Psoas muscle (tissue), 7 donors: ENCODE measurements at regions not wholly inside any gene's neighbourhood (a gene's known extent, or its start where the extent isn't known, plus 50 kb on each side); places are given as distances from the start of the nearest gene placed in this dataset.

Source experiments
- ATAC-seq, 4 donors: fragments of 200-7000 bp; cut with Tn5 transposase; one replicate each; pipeline ENCODE4 v1.9.1; 2020; ENCODE audit warnings: moderate library complexity in 3 of 4, mild to moderate bottlenecking in 2 of 4
- DNase-seq, 2 donors: peaks; one replicate each; pipeline ENCODE4 v3.0.0-alpha.2; 2020
- H3K27ac ChIP-seq: fragments of 200-600 bp; one replicate; pipeline ENCODE4 v1.8.0; 2022
- H3K27me3 ChIP-seq, 3 donors: fragments of 200-600 bp in 1 of 3; one replicate each; pipeline versions ENCODE4 v1.6.1 to v1.8.0; 2013 to 2022; ENCODE audit warnings: low read length in 2 of 3, mild to moderate bottlenecking in 2 of 3, moderate library complexity in 1 of 3; ENCODE audit not compliant: insufficient read depth in 3 of 3
- H3K36me3 ChIP-seq, 2 donors: fragments of 200-600 bp in 1 of 2; one replicate each; pipeline versions ENCODE4 v1.6.1 to v1.8.0; 2013 to 2022; ENCODE audit warnings: low read depth in 1 of 2, mild to moderate bottlenecking in 1 of 2, moderate library complexity in 1 of 2; ENCODE audit not compliant: insufficient read depth in 1 of 2
- H3K4me1 ChIP-seq: fragments of 200-600 bp; one replicate; pipeline ENCODE4 v1.8.0; 2022
- H3K4me3 ChIP-seq: fragments of 200-600 bp; one replicate; pipeline ENCODE4 v1.8.0; 2022; ENCODE audit warnings: mild to moderate bottlenecking
- H3K9me3 ChIP-seq: fragments of 200-600 bp; one replicate; pipeline ENCODE4 v1.8.0; 2022
- WGBS, 3 donors: extraction: QIAGEN DNeasy Blood & Tissue Kit; methylation state at CpG; one replicate each; pipeline versions ENCODE4 v1.1.6 to v1.1.7; 2013; 5-methylcytosine and 5-hydroxymethylcytosine counted together
- intact Hi-C, 2 donors: fragments of 100-400 bp; cut with DNase I; formaldehyde crosslinking; loops; one replicate each; pipeline versions ENCODE4 v1.11.0 to v1.14.2; 2022
- TF ChIP-seq, protein P1 (sequence below): fragments of 200-600 bp; IDR thresholded peaks from one replicate; pipeline ENCODE4 v1.8.0; 2022; ENCODE audit warnings: antibody characterized with exemption
- donor health status: healthy with polysubstance abuse.
- donor health status: DM: no; HTN: no; CAD: no; lungs with moderate emphysema.
- donor health status: Bipolar disorder and iron deficiency.
- donor health status: healthy.
- donor health status: DM: yes; HTN: yes; CAD: no.
- donor health status: DM: no; HTN: no; CAD: no.
- donor health status: DM: yes; HTN: yes; CAD: no.

DNA sequence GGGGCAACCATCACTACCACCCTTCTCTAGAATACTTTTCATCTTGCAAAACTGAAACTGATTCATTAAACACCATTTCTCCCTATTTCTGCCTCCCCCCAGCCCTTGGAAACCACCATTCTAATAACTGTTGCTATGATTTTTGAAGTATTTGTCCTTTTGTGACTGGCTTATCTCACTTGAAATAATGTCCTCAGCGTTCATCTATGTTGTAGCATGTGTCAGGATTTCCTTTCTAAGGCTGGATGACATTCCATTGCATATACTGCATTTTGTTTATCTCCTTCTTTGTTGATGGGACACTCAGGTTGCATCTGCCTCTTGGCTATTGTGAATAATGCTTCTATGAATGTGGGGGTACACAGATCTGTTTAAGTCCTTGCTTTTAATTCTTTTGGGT lies 327.6 kb upstream of the ZNF32 start:
- Histone ChIP-seq H3K27me3 (no peaks in the 10 kb centered on the region), H3K27ac (no peak overlapping the region), H3K9me3 (no peaks in the 10 kb centered on the region), H3K36me3 (no peaks in the 10 kb centered on the region), H3K4me3 (no peak overlapping the region), H3K4me1 (no peaks in the 10 kb centered on the region)
- DNase-seq (no peak), ATAC-seq (no peak)
- intact Hi-C loops: no loop called here
- WGBS, 3 donors: 61 to 78% (median 66%) methylated on average over 1 of the region's 1 CpG
- TF ChIP-seq, protein P1, sequence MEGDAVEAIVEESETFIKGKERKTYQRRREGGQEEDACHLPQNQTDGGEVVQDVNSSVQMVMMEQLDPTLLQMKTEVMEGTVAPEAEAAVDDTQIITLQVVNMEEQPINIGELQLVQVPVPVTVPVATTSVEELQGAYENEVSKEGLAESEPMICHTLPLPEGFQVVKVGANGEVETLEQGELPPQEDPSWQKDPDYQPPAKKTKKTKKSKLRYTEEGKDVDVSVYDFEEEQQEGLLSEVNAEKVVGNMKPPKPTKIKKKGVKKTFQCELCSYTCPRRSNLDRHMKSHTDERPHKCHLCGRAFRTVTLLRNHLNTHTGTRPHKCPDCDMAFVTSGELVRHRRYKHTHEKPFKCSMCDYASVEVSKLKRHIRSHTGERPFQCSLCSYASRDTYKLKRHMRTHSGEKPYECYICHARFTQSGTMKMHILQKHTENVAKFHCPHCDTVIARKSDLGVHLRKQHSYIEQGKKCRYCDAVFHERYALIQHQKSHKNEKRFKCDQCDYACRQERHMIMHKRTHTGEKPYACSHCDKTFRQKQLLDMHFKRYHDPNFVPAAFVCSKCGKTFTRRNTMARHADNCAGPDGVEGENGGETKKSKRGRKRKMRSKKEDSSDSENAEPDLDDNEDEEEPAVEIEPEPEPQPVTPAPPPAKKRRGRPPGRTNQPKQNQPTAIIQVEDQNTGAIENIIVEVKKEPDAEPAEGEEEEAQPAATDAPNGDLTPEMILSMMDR: no peak

DNA sequence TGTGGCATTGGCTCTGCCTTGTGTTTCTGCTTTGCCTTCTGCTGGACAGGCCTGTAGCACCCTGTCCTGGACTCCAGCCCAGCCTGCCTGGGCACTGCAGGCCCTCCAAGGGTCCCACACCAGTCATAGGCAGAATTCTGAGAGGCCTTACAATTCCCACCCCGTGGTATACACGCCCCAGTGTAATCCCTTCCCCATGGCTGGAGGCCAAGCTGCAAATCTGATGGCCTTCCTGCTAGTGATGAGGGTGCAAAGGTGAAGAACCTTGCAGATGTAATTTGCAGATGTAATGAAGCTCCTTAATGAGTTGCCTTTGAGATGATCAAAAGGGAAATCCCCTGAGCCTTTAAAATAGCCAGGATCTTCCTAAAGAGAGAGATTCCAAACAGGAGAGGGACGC lies 325.1 kb upstream of the ZNF32 start:
- Histone ChIP-seq H3K4me1 (no peaks in the 10 kb centered on the region), H3K9me3 (no peaks in the 10 kb centered on the region), H3K27me3 (no peaks in the 10 kb centered on the region), H3K27ac (no peak overlapping the region), H3K4me3 (no peak overlapping the region), H3K36me3 (no peaks in the 10 kb centered on the region)
- TF ChIP-seq, protein P1: no peak
- DNase-seq (no peak), ATAC-seq (no peak)
- 44 to 58% (median 50%) methylated on average over 3 of the region's 3 CpGs for WGBS, 3 donors
- intact Hi-C loops: no loop called here

DNA sequence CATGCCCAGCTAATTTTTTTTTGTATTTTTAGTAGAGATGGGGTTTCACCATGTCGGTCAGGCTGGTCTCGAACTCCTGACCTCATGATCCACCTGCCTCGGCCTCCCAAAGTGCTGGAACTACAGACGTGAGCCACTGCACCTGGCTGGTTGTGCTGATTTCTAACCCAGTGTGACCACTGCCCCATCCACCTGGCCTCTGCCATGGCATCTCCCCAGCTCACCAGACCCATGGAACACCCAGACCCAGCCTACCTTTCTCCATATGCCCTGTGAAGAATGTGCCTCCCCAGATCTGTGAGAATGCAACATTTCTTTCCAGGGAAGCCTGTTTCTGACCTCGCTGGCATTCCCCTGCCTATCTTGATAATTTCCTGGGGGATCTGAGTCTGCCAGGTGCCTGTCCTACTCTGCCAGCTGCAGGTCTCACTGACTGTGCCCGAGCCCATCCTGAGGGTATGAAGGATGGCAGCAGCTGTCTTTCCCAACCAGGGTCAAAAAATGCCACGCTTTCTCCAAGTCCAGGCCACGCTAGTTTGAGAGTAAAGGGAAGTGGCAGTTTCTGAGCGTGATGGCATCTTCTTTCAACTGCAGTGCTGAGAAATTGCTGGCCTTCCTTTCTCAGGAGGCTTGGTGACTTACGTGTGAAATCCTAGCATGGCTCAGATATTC lies 324.4 kb upstream of the ZNF32 start:
- Histone ChIP-seq H3K36me3 (no peaks in the 10 kb centered on the region), H3K27me3 (no peaks in the 10 kb centered on the region), H3K4me3 (no peak overlapping the region), H3K9me3 (no peaks in the 10 kb centered on the region), H3K4me1 (no peaks in the 10 kb centered on the region), H3K27ac (no peak overlapping the region)
- intact Hi-C loops: no loop called here
- TF ChIP-seq, protein P1: no peak
- ATAC-seq (no peak), DNase-seq (no peak)
- WGBS, 3 donors: 54 to 69% (median 56%) methylated on average over 10 of the region's 10 CpGs

DNA sequence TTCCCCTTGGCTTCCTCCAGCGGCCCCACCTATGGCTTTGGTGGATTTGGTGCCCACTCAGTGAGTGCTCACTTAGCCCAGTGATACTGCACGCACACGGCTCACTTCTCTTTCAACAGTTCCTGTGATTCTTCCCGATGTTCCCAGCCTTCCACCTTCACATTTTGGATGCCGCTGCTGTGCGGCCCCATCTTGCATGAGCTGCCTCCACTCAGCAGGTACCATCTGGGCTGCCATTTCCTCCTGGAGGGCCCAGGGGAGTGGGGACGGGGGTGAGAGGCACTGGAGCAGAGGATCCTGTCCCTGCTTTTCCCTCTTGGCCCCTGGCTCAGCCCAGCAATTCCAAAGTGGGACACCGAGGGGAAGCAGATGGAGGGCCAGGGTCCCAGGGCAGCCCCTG lies 323.3 kb upstream of the ZNF32 start:
- TF ChIP-seq, protein P1: no peak
- no peak overlapping the region for H3K27ac ChIP-seq
- H3K27me3 ChIP-seq: no peaks in the 10 kb centered on the region
- H3K9me3 ChIP-seq: no peaks in the 10 kb centered on the region
- intact Hi-C loops: no loop called here
- DNase-seq (no peak), ATAC-seq (no peak)
- WGBS, 3 donors: 94 to 95% (median 94%) methylated on average over 8 of the region's 8 CpGs
- no peaks in the 10 kb centered on the region for H3K36me3 ChIP-seq
- H3K4me1 ChIP-seq: no peaks in the 10 kb centered on the region
- no peak overlapping the region for H3K4me3 ChIP-seq

DNA sequence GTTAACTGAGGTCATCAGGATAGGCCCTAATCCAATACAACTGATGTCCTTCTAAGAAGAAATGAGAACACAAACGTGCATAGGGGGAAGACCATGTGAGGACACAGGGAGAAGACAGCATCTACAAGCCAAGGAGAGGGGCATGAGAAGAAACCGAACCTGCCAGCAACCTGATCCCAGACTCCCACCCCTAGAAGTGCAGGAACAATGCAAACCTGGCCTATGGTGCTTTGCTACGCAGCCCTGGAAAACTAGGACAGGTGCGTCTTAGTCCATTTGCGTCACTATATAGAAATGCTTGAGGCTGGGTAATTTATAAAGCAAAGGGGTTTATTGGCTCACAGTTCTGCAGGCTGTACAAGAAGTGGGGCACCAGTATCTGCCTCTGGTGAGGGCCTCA lies 322.6 kb upstream of the ZNF32 start:
- TF ChIP-seq, protein P1: no peak
- ATAC-seq (no peak), DNase-seq (no peak)
- no peaks in the 10 kb centered on the region for H3K27me3 ChIP-seq
- no peaks in the 10 kb centered on the region for H3K4me1 ChIP-seq
- H3K27ac ChIP-seq: no peak overlapping the region
- intact Hi-C loops: no loop called here
- no peak overlapping the region for H3K4me3 ChIP-seq
- H3K9me3 ChIP-seq: no peaks in the 10 kb centered on the region
- H3K36me3 ChIP-seq: no peaks in the 10 kb centered on the region
- WGBS, 3 donors: 84 to 94% (median 87%) methylated on average over 5 of the region's 5 CpGs
